GM19193 (cell line): ENCODE measurements at regions not wholly inside any gene's neighbourhood (a gene's known extent, or its start where the extent isn't known, plus 50 kb on each side); places are given as distances from the start of the nearest gene placed in this dataset.

ENCODE experiments used
- POLR2A ChIP-seq: IDR thresholded peaks from 4 replicates; pipeline ENCODE4 v1.6.1; 2011; ENCODE audit not compliant: insufficient read depth, insufficient read length; ENCODE audit errors: extremely low read depth

GRCh38 chr3:43959498-43960447 lies 269.0 kb downstream of the ABHD5 start:
- TF ChIP-seq POLR2A: no peak

DNA sequence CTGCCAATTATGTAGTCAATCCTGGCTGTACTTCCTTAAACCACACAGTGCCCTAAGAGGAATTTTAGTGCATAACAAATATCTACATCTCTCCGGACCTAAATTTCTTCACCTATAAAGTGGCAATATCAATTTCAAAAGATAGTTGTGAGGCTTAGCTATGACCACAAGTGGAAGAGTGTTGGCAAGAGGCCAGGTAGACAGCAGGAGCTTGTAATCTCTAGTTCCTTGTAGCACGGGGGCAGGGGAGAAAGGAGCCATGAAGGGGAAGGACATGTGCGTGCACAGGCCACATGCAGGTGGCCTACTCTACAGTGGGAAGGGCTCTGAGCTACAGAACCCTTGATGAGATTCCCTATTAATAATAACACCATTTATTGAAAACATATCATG lies 269.7 kb downstream of the ABHD5 start:
- TF ChIP-seq POLR2A: no peak

DNA sequence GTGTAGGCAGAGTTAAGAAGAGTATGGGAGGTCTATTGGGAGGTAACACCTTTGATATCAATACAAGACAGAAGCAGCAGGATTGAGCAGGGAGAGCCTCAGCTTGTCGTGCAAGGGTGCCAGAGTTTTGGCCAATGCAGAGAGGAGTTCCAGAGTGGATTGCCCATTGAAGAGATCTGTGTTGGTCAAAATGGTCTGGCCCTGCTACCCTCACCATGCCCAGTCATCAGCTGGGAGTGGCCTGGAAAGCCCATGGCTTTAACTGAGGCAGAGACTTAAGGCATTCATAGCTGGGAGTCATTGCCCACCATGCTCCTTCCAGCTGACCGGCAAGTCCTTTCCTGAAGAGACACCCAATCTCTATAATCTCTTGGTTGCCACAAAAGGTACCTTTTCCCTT lies 271.3 kb downstream of the ABHD5 start:
- TF ChIP-seq POLR2A: no peak

GRCh38 chr3:43963208-43963607 lies 272.5 kb downstream of the ABHD5 start:
- TF ChIP-seq POLR2A: no peak

GRCh38 chr3:43964640-43965039 lies 273.9 kb downstream of the ABHD5 start:
- TF ChIP-seq POLR2A: no peak

DNA sequence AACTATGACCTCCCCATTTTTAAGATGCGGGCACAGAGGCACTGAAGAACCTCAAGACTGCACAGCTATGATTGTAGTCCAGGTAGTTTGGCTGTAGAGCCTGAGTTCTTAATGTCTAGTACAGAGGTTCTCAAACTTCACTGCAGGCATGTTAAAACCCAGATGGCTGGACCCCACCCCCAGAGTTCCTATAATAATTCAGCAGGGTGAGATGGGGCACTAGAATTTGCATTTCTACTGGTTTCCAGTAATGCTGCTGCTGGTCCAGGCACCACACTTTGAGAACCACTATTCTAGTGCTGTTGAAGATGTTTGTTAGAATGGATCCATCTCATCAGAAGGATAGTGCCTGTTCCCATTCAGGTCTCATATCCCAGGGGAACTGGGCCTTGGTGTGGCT lies 274.9 kb downstream of the ABHD5 start:
- no peak for TF ChIP-seq POLR2A

- TF ChIP-seq POLR2A: no peak
Measured at GRCh38 chr3:43966126-43966525, 275.4 kb downstream of the ABHD5 start.

GRCh38 chr3:43966530-43966929 lies 275.2 kb upstream of the TOPAZ1 start:
- no peak for TF ChIP-seq POLR2A

DNA sequence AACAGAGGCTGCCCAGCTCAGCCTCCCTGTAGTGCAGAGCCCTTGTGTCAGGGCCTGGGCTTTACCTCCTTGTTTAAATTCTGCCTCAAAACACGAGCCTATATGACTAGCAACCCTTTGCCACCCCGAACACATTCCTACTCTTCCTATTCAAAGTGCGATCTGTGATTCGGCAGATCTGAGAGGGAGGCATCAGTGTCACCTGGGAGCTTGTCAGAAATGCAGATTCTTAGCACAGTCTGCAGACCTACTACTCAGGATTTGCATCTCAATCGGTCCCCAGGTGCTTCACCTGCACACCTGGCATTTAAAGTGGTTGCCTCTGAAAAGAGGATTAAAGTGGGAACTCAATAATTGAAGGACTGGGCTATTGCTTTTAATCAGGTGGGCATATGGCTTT lies 273.2 kb upstream of the TOPAZ1 start:
- TF ChIP-seq POLR2A: no peak

GRCh38 chr3:43969944-43970343 lies 271.7 kb upstream of the TOPAZ1 start:
- TF ChIP-seq POLR2A: no peak

DNA sequence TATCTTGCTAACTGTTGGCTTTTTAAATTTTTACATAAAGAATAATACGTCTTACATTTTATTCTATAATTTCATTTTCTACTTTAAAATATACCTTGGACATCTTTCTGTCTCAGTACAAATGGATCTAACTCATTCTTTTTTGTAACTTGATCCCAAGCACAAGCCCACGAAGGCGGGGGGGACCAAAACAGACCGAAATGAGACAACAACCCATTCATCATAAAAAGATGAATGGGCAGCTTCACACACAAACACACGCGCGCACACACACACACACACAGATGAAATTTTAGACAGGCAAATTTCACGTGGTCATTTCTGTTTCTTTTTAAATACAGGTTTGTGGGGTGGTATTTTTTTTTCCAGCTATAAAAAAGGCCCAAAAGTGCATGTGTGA lies 271.3 kb upstream of the TOPAZ1 start:
- TF ChIP-seq POLR2A: no peak

DNA sequence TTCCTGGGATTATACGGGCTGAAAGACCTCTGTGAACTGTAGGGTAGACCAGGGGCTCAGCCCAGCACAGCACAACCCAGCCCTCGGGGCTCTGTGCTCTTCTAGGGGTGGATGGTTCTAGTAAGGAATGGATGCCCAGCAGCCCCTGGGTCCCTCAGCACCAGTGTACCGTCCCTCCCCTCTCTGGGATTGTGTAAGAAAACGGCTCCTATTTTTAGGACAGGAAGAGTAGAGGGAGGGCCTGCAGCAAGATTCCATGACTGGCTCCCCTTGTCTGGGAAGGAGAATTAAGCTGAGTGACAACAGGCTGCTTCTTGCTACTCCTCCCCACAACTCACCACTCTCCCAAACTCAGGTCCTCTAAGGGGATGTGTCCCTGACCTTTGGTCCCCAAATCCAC lies 270.8 kb upstream of the TOPAZ1 start:
- no peak for TF ChIP-seq POLR2A

- TF ChIP-seq POLR2A: no peak
Measured at GRCh38 chr3:43971486-43971885, 270.2 kb upstream of the TOPAZ1 start.

- TF ChIP-seq POLR2A: no peak
Measured at GRCh38 chr3:43978708-43979107, 263.0 kb upstream of the TOPAZ1 start.

DNA sequence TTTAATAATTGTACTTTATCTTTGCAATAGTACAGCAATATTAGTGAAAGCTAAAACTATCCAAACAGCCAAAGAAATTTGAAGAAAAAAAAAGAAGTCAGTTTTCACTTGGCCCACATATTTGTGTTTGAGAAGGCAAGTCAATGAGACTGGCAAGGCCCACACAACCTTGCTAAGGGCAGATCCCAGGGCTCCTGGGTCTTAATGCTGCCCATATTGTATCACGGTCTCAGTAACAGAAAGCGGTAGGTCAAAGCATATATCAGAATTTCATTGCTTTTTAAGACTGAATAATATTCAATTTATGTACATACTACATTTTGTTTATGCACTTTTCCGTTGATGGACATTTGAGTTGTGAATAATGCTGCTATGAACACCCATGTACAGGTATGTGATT lies 262.0 kb upstream of the TOPAZ1 start:
- TF ChIP-seq POLR2A: no peak

DNA sequence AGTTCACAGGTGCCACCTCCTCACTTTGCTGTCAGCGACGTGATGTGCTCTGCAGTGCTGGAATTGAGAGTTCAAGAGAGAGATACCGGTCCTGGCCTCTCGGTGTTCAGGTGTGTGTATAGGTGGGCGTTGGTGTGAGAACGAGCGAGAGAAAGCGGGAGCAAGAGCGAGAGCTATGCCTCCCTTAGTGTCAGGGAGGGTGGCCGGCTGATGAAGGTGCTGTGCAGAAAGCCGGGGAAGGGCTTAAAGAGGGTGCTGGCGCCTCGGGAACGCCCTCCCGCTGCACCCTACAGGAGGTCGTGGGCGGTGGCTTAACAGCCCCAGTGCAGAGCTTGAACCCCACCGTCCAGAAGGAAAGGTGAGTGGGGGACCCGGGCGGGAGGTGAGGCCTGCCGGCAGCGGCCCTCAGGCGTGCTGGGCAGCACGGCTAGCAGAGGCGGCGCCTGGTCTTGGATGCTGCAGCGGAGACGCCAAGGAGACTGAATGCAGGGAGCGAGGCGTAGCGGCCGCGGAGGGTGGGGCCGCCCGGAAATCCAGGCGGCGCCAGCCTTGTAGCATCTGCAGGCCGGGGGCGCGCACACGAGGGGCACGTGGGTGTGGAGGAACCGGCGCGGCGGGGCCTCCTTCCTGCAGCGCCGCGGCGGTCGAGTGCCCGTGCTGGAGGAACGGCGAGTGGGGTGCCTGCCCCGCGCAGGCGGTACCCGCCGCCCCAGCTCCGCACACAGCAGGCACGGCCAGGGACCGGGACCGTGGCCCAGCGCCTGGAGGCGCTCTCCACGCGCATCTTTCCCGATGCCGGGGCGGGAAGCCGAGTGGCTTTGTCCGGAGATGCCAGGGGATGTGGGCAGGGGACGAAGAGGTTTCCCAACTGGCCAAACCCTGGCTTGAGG lies 246.8 kb upstream of the TOPAZ1 start:
- TF ChIP-seq POLR2A: no peak

DNA sequence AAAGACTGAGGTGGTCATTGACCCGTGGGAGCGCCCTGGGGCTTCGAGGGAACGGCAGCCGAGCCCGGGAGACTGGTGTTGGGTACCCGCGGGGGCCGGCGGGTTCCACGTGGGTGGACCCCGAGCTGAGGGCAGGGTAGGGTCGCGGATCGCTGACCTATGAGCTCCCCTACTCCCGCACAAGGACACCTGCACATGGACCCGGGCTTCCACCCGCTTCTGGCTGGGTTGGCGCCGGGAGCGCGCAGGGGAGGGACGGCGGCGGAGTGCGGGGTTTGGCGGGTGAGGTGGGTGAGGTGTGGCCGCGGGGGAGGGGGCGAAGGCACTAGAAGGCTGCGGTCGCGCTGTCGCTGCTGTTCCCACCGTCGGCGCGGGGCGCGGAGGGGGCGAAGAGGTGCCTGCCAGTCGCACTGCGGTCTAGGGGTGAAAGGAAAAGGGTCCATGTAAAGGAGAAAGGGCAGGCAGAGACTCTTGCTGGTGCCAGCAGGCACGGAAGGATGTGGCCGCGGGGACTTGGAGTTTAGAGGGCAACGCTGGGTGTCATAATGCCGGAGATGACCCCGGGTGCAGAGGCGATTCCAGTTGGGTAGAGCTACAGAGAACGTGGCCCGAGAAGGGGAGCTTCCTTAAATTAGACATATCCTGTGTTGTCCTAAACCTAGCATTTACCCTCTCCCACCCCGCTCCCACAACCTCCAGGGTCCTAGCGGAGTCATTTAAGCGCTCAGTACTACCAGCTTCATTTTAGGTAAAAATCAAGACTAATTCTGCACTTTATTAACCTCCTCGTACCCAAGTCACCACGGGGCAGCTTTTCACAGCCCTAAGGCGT lies 245.9 kb upstream of the TOPAZ1 start:
- no peak for TF ChIP-seq POLR2A
